AG10803 (cell line): ENCODE measurements at regions not wholly inside any gene's neighbourhood (a gene's known extent, or its start where the extent isn't known, plus 50 kb on each side); places are given as distances from the start of the nearest gene placed in this dataset.
A peak's percentile ranks its signal among the peaks of the same experiment; 100 is the strongest.

Experiments
- DNase-seq: peaks from one replicate; pipeline ENCODE4 v3.0.0; 2010; ENCODE audit warnings: low read depth
- H3K4me3 ChIP-seq: 2 replicates; pipeline ENCODE4 v1.5.1; 2011; ENCODE audit warnings: mild to moderate bottlenecking, low read length, control low read depth
- CTCF ChIP-seq: conservative IDR thresholded peaks from 2 replicates; pipeline ENCODE4 v1.5.1; 2011; ENCODE audit warnings: mild to moderate bottlenecking, low read length, control low read depth, inconsistent platforms

- DNase-seq, result no peak
- no peak for TF ChIP-seq CTCF
- H3K4me3 ChIP-seq, result no peak overlapping the region
Measured at GRCh38 chr21:38120984-38121855, 135.6 kb upstream of the KCNJ15 start.

- TF ChIP-seq CTCF, result no peak
- DNase-seq, result peak; percentile 20
- no peak overlapping the region for H3K4me3 ChIP-seq
Measured at GRCh38 chr21:38121888-38122720, 134.7 kb upstream of the KCNJ15 start.

- no peak for DNase-seq
- H3K4me3 ChIP-seq, result no peak overlapping the region
- TF ChIP-seq CTCF, result no peak
Measured at GRCh38 chr21:38123626-38124025, 133.2 kb upstream of the KCNJ15 start.

- peak; percentile 86 for TF ChIP-seq CTCF
- peak; percentile 31 for DNase-seq
- H3K4me3 ChIP-seq, result no peak overlapping the region
Measured at GRCh38 chr21:38126666-38127303, 130.0 kb upstream of the KCNJ15 start.

DNA sequence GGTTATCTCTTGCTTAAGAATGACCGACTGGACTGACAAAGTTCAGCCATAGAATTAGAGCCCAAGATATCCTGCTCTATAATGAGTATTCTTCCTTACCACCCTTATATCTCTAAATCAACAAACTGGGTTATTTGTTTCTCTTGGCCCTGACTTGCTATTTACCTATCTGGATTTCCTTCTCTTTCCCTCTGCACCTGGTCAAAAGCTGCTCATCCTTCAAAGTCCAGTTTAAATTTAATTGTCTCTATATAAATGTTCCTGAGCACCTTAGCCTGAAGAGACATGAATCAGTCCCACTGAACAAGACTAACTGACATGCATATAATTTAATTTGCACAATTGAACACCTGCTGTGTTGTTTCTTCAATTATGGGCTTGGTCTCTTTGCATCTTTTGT is 127.1 kb upstream of the KCNJ15 start:
- no peak for DNase-seq
- H3K4me3 ChIP-seq, result no peak overlapping the region
- TF ChIP-seq CTCF, result no peak

- TF ChIP-seq CTCF, result no peak
- no peak overlapping the region for H3K4me3 ChIP-seq
- no peak for DNase-seq
Measured at GRCh38 chr21:38133240-38133639, 123.6 kb upstream of the KCNJ15 start.
